ENCODE measurements at regions not wholly inside any gene's neighbourhood (a gene's known extent, or its start where the extent isn't known, plus 50 kb on each side); places are given as distances from the start of the nearest gene placed in this dataset.

DNA sequence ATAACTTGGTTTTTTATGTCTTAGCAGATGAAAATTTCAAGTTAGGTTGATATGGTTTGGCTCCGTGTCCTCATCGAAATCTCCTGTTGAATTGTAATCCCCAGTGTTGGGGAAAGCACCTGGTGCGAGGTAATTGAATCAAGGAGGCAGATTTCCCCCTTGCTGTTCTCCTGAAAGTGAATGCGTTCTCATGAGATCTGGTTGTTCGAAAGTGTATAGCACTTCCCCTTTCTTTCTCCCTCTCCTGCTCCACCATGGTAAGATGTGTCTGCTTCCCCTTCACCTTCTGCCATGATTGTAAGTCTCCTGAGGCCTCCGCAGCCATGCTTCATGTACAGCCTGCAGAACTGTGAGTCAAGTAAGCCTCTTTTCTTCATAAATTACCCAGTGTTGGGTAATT is 242.1 kb upstream of the TNP1 start:
- H3K9me3 ChIP-seq (ENCODE audit: control extremely low read depth in 1 of 3, control insufficient read depth in 2 of 3, insufficient read depth in 1 of 3, low read length in 2 of 3): peaks cover 0 to under 1% (median 0%) of the 10 kb centered on the region in 3 donors
- H3K27me3 ChIP-seq (replicated peaks in 1 of 4; ENCODE audit: control extremely low read depth in 1 of 4, control insufficient read depth in 3 of 4, insufficient read depth in 4 of 4, low read length in 3 of 4): no peaks in the 10 kb centered on the region
- no peak overlapping the region for H3K27ac Mint-ChIP-seq
- peaks cover 2% of the 10 kb centered on the region for H3K4me1 Mint-ChIP-seq
- CTCF ChIA-PET: no interaction called here
- intact Hi-C loops (cut with micrococcal nuclease): no loop called here
- H3K4me3 ChIP-seq (ENCODE audit: control extremely low read depth in 1 of 5, extremely low read depth in 1 of 5, insufficient read depth in 1 of 5, low read depth in 2 of 5, low read length in 4 of 5): no peak overlapping the region
- ATAC-seq (ENCODE audit: low read depth) (no peak), DNase-seq (no peak)
- H3K9ac ChIP-seq (ENCODE audit: low read length): no peak overlapping the region
- no peak overlapping the region for H3K4me3 Mint-ChIP-seq
- WGBS (ENCODE audit: insufficient coverage): 68% methylated on average over 4 of the region's 6 CpGs
- H3K36me3 ChIP-seq (replicated peaks in 1 of 2; ENCODE audit: control extremely low read depth in 1 of 2, control insufficient read depth in 1 of 2, extremely low read depth in 1 of 2, insufficient read depth in 2 of 2, low read length in 1 of 2): no peaks in the 10 kb centered on the region
- no peaks in the 10 kb centered on the region for H3K4me1 ChIP-seq (ENCODE audit: control insufficient read depth in 2 of 2, insufficient read depth in 2 of 2, low read length in 2 of 2)
- H3K79me2 ChIP-seq (ENCODE audit: control insufficient read depth, insufficient read depth, low read length): no peaks in the 10 kb centered on the region
- H3K27me3 Mint-ChIP-seq: peaks cover 7% of the 10 kb centered on the region
- no peak for TF ChIP-seq EZH2 (IDR thresholded peaks at IDR 0.05; ENCODE audit: borderline replicate concordance, insufficient read depth, low read depth, low read length, poor library complexity, severe bottlenecking)
- TF ChIP-seq, protein P1, sequence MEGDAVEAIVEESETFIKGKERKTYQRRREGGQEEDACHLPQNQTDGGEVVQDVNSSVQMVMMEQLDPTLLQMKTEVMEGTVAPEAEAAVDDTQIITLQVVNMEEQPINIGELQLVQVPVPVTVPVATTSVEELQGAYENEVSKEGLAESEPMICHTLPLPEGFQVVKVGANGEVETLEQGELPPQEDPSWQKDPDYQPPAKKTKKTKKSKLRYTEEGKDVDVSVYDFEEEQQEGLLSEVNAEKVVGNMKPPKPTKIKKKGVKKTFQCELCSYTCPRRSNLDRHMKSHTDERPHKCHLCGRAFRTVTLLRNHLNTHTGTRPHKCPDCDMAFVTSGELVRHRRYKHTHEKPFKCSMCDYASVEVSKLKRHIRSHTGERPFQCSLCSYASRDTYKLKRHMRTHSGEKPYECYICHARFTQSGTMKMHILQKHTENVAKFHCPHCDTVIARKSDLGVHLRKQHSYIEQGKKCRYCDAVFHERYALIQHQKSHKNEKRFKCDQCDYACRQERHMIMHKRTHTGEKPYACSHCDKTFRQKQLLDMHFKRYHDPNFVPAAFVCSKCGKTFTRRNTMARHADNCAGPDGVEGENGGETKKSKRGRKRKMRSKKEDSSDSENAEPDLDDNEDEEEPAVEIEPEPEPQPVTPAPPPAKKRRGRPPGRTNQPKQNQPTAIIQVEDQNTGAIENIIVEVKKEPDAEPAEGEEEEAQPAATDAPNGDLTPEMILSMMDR (IDR thresholded peaks at IDR 0.05): no peak
- H4K20me1 ChIP-seq (ENCODE audit: control insufficient read depth, insufficient read depth, low read length, poor library complexity, severe bottlenecking): no peaks in the 10 kb centered on the region
- no peak overlapping the region for H3K27ac ChIP-seq (ENCODE audit: low read length in 2 of 2)
- POLR2A ChIA-PET: no interaction called here
- no peaks in the 10 kb centered on the region for H3K9me3 Mint-ChIP-seq (ENCODE audit: insufficient read depth)
- H3K4me2 ChIP-seq (replicated peaks; ENCODE audit: low read depth, low read length, poor library complexity, severe bottlenecking): no peak overlapping the region
- H2AFZ ChIP-seq (ENCODE audit: insufficient read depth, low read depth, low read length, poor library complexity, severe bottlenecking): no peak overlapping the region

DNA sequence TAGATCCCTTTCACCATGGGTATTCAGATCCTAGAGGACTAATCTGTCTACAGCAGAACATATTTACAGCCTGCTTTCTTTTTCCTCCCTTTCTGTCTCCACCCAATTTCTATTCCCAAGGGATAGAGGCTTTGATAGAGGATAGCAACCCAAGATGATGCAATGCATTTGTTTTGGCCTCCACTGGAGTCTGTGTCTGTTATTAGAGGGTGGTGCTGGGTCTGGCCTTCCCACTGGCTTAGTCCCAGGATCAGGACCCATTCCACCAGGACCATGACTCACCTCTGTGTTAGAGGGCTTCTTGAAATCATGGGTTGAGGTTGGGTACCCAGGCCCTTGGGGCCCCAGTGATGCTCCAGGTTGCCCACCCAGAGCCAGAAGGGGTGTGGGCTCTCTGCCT is 239.7 kb upstream of the TNP1 start:
- intact Hi-C loops (cut with micrococcal nuclease): no loop called here
- Mint-ChIP-seq H3K27me3 (peaks cover 7% of the 10 kb centered on the region), H3K9me3 (ENCODE audit: insufficient read depth) (no peaks in the 10 kb centered on the region)

More for the DNA sequence above, 239.7 kb upstream of the TNP1 start:
- Histone ChIP-seq H3K36me3 (replicated peaks in 1 of 2; ENCODE audit: control extremely low read depth in 1 of 2, control insufficient read depth in 1 of 2, extremely low read depth in 1 of 2, insufficient read depth in 2 of 2, low read length in 1 of 2) (no peaks in the 10 kb centered on the region), H3K9me3 (ENCODE audit: control extremely low read depth in 1 of 3, control insufficient read depth in 2 of 3, insufficient read depth in 1 of 3, low read length in 2 of 3) (peaks cover 0 to 4% (median 0%) of the 10 kb centered on the region in 3 donors), H3K9ac (ENCODE audit: low read length) (no peak overlapping the region), H3K27me3 (replicated peaks in 1 of 4; ENCODE audit: control extremely low read depth in 1 of 4, control insufficient read depth in 3 of 4, insufficient read depth in 4 of 4, low read length in 3 of 4) (no peaks in the 10 kb centered on the region), H3K4me1 (ENCODE audit: control insufficient read depth in 2 of 2, insufficient read depth in 2 of 2, low read length in 2 of 2) (no peaks in the 10 kb centered on the region), H3K79me2 (ENCODE audit: control insufficient read depth, insufficient read depth, low read length) (no peaks in the 10 kb centered on the region), H2AFZ (ENCODE audit: insufficient read depth, low read depth, low read length, poor library complexity, severe bottlenecking) (no peak overlapping the region), H3K27ac (ENCODE audit: low read length in 2 of 2) (no peak overlapping the region), H3K4me2 (replicated peaks; ENCODE audit: low read depth, low read length, poor library complexity, severe bottlenecking) (no peak overlapping the region), H3K4me3 (ENCODE audit: control extremely low read depth in 1 of 5, extremely low read depth in 1 of 5, insufficient read depth in 1 of 5, low read depth in 2 of 5, low read length in 4 of 5) (no peak overlapping the region), H4K20me1 (ENCODE audit: control insufficient read depth, insufficient read depth, low read length, poor library complexity, severe bottlenecking) (no peaks in the 10 kb centered on the region)
- no peak overlapping the region for H3K4me3 Mint-ChIP-seq
- no peak for TF ChIP-seq EZH2 (IDR thresholded peaks at IDR 0.05; ENCODE audit: borderline replicate concordance, insufficient read depth, low read depth, low read length, poor library complexity, severe bottlenecking)
- TF ChIP-seq, protein P1 (IDR thresholded peaks at IDR 0.05): no peak
- ChIA-PET CTCF (no interaction called here), POLR2A (no interaction called here)
- no peak overlapping the region for H3K27ac Mint-ChIP-seq
- ATAC-seq (ENCODE audit: low read depth) (no peak), DNase-seq (no peak)
- H3K4me1 Mint-ChIP-seq: peaks cover 2% of the 10 kb centered on the region
